IMR-90 (cell line): ENCODE measurements at regions not wholly inside any gene's neighbourhood (a gene's known extent, or its start where the extent isn't known, plus 50 kb on each side); places are given as distances from the start of the nearest gene placed in this dataset.

ENCODE experiments used
- ATAC-seq: fragments of 200-7000 bp; cut with Tn5 transposase; 2 replicates; pipeline ENCODE4 v1.9.1; 2020; ENCODE audit warnings: low read depth, mild to moderate bottlenecking, moderate library complexity
- BruUV-seq: library from RNA; stranded (reverse); fragments of 400-500 nt; replicated peaks from 2 replicates; lab custom pipeline; 2021; lab: Mats Ljungman, UMichigan
- CTCF ChIA-PET: fragments of 300-600 bp; formaldehyde crosslinking; extraction: SDS; loops from one replicate; lab custom pipeline; 2021; ENCODE audit warnings: antibody characterized with exemption; lab: Yijun Ruan, JAX
- POLR2A ChIA-PET: fragments of 300-600 bp; sonication (Branson Sonifier 250); formaldehyde crosslinking; loops from one replicate; lab custom pipeline; 2022; ENCODE audit warnings: antibody characterized with exemption; ENCODE audit not compliant: unreplicated experiment; lab: Charles Lee
- DNase-seq: peaks from one replicate; pipeline ENCODE4 v3.0.0; 2013
- H2AFZ ChIP-seq: replicated peaks from 2 replicates; pipeline ENCODE3; 2013; ENCODE audit warnings: low read length, mild to moderate bottlenecking; ENCODE audit not compliant: poor library complexity
- H2AK5ac ChIP-seq: 2 replicates; pipeline ENCODE4 v1.6.1; 2013; ENCODE audit warnings: low read depth, low read length, inconsistent platforms
- H2AK9ac ChIP-seq: replicated peaks from 2 replicates; pipeline ENCODE3; 2013; ENCODE audit warnings: mild to moderate bottlenecking, low read depth, low read length, moderate library complexity; ENCODE audit not compliant: poor library complexity
- H2BK120ac ChIP-seq: 2 replicates; pipeline ENCODE4 v1.6.1; 2013; ENCODE audit warnings: low read depth, low read length, inconsistent platforms
- H2BK15ac ChIP-seq: 3 replicates; pipeline ENCODE4 v1.6.1; 2013; ENCODE audit warnings: low read depth, low read length, inconsistent platforms
- H2BK20ac ChIP-seq: 2 replicates; pipeline ENCODE4 v1.6.1; 2013; ENCODE audit warnings: low read depth, mild to moderate bottlenecking, inconsistent platforms, low read length, moderate library complexity
- H2BK5ac ChIP-seq: 2 replicates; pipeline ENCODE4 v1.6.1; 2013; ENCODE audit warnings: mild to moderate bottlenecking, low read depth, low read length, inconsistent platforms; ENCODE audit not compliant: poor library complexity, severe bottlenecking
- H3K14ac ChIP-seq: replicated peaks from 2 replicates; pipeline ENCODE4 v1.6.1; 2013; ENCODE audit warnings: low read depth, low read length, inconsistent platforms
- H3K18ac ChIP-seq: 2 replicates; pipeline ENCODE4 v1.6.1; 2013; ENCODE audit warnings: low read depth, low read length, control low read depth
- H3K23ac ChIP-seq: 2 replicates; pipeline ENCODE4 v1.6.1; 2013; ENCODE audit warnings: low read depth, low read length, inconsistent platforms
- H3K27ac ChIP-seq: 2 replicates; pipeline ENCODE4 v1.5.1; 2013; ENCODE audit warnings: mild to moderate bottlenecking, control low read depth, low read length; ENCODE audit not compliant: insufficient read depth
- H3K27me3 ChIP-seq: 2 replicates; pipeline ENCODE4 v1.6.1; 2013; ENCODE audit warnings: low read length; ENCODE audit not compliant: control insufficient read depth, insufficient read depth
- H3K36me3 ChIP-seq: 2 replicates; pipeline ENCODE4 v1.6.1; 2013; ENCODE audit warnings: low read length, mixed read lengths; ENCODE audit not compliant: control insufficient read depth, insufficient read depth
- H3K4ac ChIP-seq: 2 replicates; pipeline ENCODE4 v1.6.1; 2013; ENCODE audit warnings: low read depth, low read length, inconsistent platforms
- H3K4me1 ChIP-seq: 2 replicates; pipeline ENCODE4 v1.6.1; 2013; ENCODE audit warnings: low read length, mixed read lengths; ENCODE audit not compliant: control insufficient read depth, insufficient read depth
- H3K4me2 ChIP-seq: 2 replicates; pipeline ENCODE4 v1.6.1; 2013; ENCODE audit warnings: low read depth, mild to moderate bottlenecking, control low read depth, low read length, moderate library complexity
- H3K4me3 ChIP-seq: 2 replicates; pipeline ENCODE4 v1.5.1; 2013; ENCODE audit warnings: low read depth, mild to moderate bottlenecking, control low read depth, low read length, moderate library complexity; ENCODE audit not compliant: insufficient read depth
- H3K56ac ChIP-seq: 2 replicates; pipeline ENCODE4 v1.6.1; 2013; ENCODE audit warnings: low read length, inconsistent platforms; ENCODE audit not compliant: insufficient read depth; ENCODE audit errors: extremely low read depth
- H3K79me1 ChIP-seq, 2 experiments: 2 replicates each; pipeline ENCODE4 v1.6.1; 2013; ENCODE audit warnings: low read length in 2 of 2, inconsistent platforms in 1 of 2, low read depth in 1 of 2
- H3K9ac ChIP-seq: 2 replicates; pipeline ENCODE4 v1.6.1; 2013; ENCODE audit warnings: low read depth, low read length, control low read depth
- H3K9me1 ChIP-seq: 2 replicates; pipeline ENCODE4 v1.6.1; 2013; ENCODE audit warnings: low read length, inconsistent platforms; ENCODE audit not compliant: insufficient read depth
- H3K9me3 ChIP-seq: 2 replicates; pipeline ENCODE4 v1.6.1; 2013; ENCODE audit warnings: low read length; ENCODE audit not compliant: control insufficient read depth, insufficient read depth
- H4K20me1 ChIP-seq: 2 replicates; pipeline ENCODE4 v1.6.1; 2013; ENCODE audit warnings: low read length, inconsistent platforms; ENCODE audit not compliant: insufficient read depth
- H4K5ac ChIP-seq: 2 replicates; pipeline ENCODE4 v1.6.1; 2013; ENCODE audit warnings: mild to moderate bottlenecking, low read depth, low read length, control low read depth
- H4K8ac ChIP-seq, 2 experiments: 2 replicates each; pipeline ENCODE4 v1.6.1; 2013; ENCODE audit warnings: low read depth in 2 of 2, low read length in 2 of 2, control low read depth in 1 of 2, inconsistent platforms in 1 of 2
- H4K91ac ChIP-seq: 2 replicates; pipeline ENCODE4 v1.6.1; 2013; ENCODE audit warnings: low read depth, low read length, inconsistent platforms; ENCODE audit not compliant: insufficient read depth
- BHLHE40 ChIP-seq: fragments of 150-350 bp; IDR thresholded peaks from 2 replicates; pipeline ENCODE4 v1.6.1; 2016; ENCODE audit warnings: mild to moderate bottlenecking, low read depth, low read length
- CEBPB ChIP-seq: IDR thresholded peaks from 2 replicates; pipeline ENCODE4 v1.6.1; 2012; ENCODE audit warnings: low read depth, low read length, improper control_type of control experiment
- CHD1 ChIP-seq: IDR thresholded peaks from 2 replicates; pipeline ENCODE4 v1.6.1; 2012; ENCODE audit warnings: low read depth, low read length, improper control_type of control experiment
- FOS ChIP-seq: fragments of 150-350 bp; IDR thresholded peaks from 2 replicates; pipeline ENCODE4 v1.6.1; 2016; ENCODE audit warnings: low read depth, low read length
- MAFK ChIP-seq: IDR thresholded peaks from 2 replicates; pipeline ENCODE4 v1.6.1; 2012; ENCODE audit warnings: low read depth, low read length, improper control_type of control experiment
- MAZ ChIP-seq: IDR thresholded peaks from 2 replicates; pipeline ENCODE4 v1.6.1; 2012; ENCODE audit warnings: low read depth, mild to moderate bottlenecking, low read length, improper control_type of control experiment, moderate library complexity, borderline replicate concordance
- MXI1 ChIP-seq: IDR thresholded peaks from 2 replicates; pipeline ENCODE4 v1.6.1; 2012; ENCODE audit warnings: low read depth, mild to moderate bottlenecking, low read length, moderate library complexity, borderline replicate concordance
- NFE2L2 ChIP-seq: fragments of 150-350 bp; IDR thresholded peaks from 2 replicates; pipeline ENCODE4 v1.6.1; 2016; ENCODE audit warnings: low read depth, mild to moderate bottlenecking, low read length
- POLR2A ChIP-seq: IDR thresholded peaks from 2 replicates; pipeline ENCODE4 v1.6.1; 2012; ENCODE audit warnings: mild to moderate bottlenecking, low read depth, low read length
- RAD21 ChIP-seq: IDR thresholded peaks from 2 replicates; pipeline ENCODE4 v1.6.1; 2012; ENCODE audit warnings: low read length, improper control_type of control experiment
- RCOR1 ChIP-seq: IDR thresholded peaks from 2 replicates; pipeline ENCODE4 v1.6.1; 2012; ENCODE audit warnings: mild to moderate bottlenecking, low read length, improper control_type of control experiment; ENCODE audit not compliant: insufficient replicate concordance
- RFX5 ChIP-seq: IDR thresholded peaks from 2 replicates; pipeline ENCODE4 v1.8.0; 2012; ENCODE audit warnings: low read depth, mild to moderate bottlenecking, low read length, moderate library complexity
- SMC3 ChIP-seq: fragments of 150-350 bp; IDR thresholded peaks from 2 replicates; pipeline ENCODE4 v1.6.1; 2016; ENCODE audit warnings: low read depth, mild to moderate bottlenecking, antibody characterized with exemption, low read length, moderate library complexity
- WGBS, 2 experiments: methylation state at CpG; one replicate each; pipeline versions ENCODE4 v1.1.5 to v1.1.7; 2013; ENCODE audit warnings: missing lambda C conversion rate in 2 of 2; ENCODE audit not compliant: insufficient read length in 1 of 2; ENCODE audit errors: extremely low coverage in 2 of 2; 5-methylcytosine and 5-hydroxymethylcytosine counted together
- dilution Hi-C: fragments of 300-500 bp; cut with HindIII; formaldehyde crosslinking; loops from one replicate; pipeline ENCODE4 v1.14.3; 2018; ENCODE audit warnings: low sequenced_read_pairs; ENCODE audit not compliant: unreplicated experiment
- in situ Hi-C: fragments of 300-500 bp; cut with MboI; formaldehyde crosslinking; loops from 3 replicates; pipeline ENCODE4 v1.14.3; 2019; ENCODE audit warnings: low sequenced_read_pairs, inconsistent platforms, mixed read lengths
- intact Hi-C: fragments of 100-400 bp; cut with micrococcal nuclease; formaldehyde crosslinking; loops from 2 replicates; pipeline ENCODE4 v1.10.0; 2022
- TF ChIP-seq, protein P1 (sequence below): fragments of 150-350 bp; IDR thresholded peaks from 2 replicates; pipeline ENCODE4 v1.6.1; 2017; ENCODE audit warnings: mild to moderate bottlenecking, antibody characterized with exemption, low read length, low read depth
- TF ChIP-seq, protein P2 (sequence below): conservative IDR thresholded peaks from 2 replicates; pipeline ENCODE4 v1.5.1; 2012; ENCODE audit warnings: mild to moderate bottlenecking, low read depth, low read length, improper control_type of control experiment
- TF ChIP-seq, protein P3 (sequence below): fragments of 150-350 bp; IDR thresholded peaks from 2 replicates; pipeline ENCODE4 v1.6.1; 2016; ENCODE audit warnings: low read depth, mild to moderate bottlenecking, low read length, moderate library complexity, borderline replicate concordance

DNA sequence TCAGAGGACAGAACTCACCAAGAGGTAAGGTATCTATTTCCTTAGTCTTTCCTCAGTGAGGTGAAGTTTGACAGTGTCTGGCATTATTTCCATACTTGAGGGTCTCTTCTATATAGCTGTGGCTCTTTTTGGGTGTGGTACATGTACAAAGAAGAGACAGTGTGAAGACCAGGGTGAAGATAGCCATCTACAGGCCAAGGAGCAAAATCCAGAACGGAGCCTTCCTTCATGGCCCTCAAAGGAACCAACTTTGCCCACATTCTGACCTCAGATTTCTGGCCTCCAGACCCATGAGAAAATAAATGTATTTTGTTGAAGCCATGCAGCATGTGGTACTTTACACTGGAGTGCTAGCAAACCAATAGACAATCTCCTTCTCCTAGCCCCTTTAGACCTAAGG, 858.5 kb upstream of the B3GALT2 start:
- no CpG with 5 or more reads among the region's 1 CpG for WGBS, 2 experiments
- Histone ChIP-seq H3K9me1 (peaks cover 3% of the 10 kb centered on the region), H3K36me3 (no peaks in the 10 kb centered on the region), H4K20me1 (no peaks in the 10 kb centered on the region), H3K4me1 (peaks cover 8% of the 10 kb centered on the region), H2AK5ac (peak overlapping the region; percentile 77; the same call in 1 of the 2 replicates), H3K79me1 (no peaks in the 10 kb centered on the region), H2AK9ac (no peak overlapping the region), H4K8ac (peak overlapping the region; percentile 19 to 59; a peak in 2 of 4 replicates), H2BK20ac (peak overlapping the region; percentile 87), H3K27me3 (no peaks in the 10 kb centered on the region), H2BK5ac (peak overlapping the region; percentile 57), H3K9ac (no peak overlapping the region), H3K4me2 (no peak overlapping the region), H3K9me3 (no peaks in the 10 kb centered on the region), H4K91ac (peak overlapping the region; percentile 63; the same call in 1 of the 2 replicates), H3K27ac (no peak overlapping the region), H3K56ac (no peak overlapping the region), H3K4ac (peak overlapping the region; percentile 69), H3K18ac (peak overlapping the region; percentile 95; the same call in 1 of the 2 replicates), H3K14ac (peak overlapping the region; percentile 70), H2BK15ac (peak overlapping the region; percentile 92; the same call in 2 of the 3 replicates), H2BK120ac (peak overlapping the region; percentile 87), H2AFZ (peak overlapping the region; percentile 24), H4K5ac (peak overlapping the region; percentile 22; the same call in 1 of the 2 replicates), H3K23ac (peak overlapping the region; percentile 57; the same call in 1 of the 2 replicates), H3K4me3 (no peak overlapping the region)
- ChIA-PET CTCF (no interaction called here), POLR2A (no interaction called here)
- in situ Hi-C loops: no loop called here
- BruUV-seq: no TSS peak
- ATAC-seq: no peak
- dilution Hi-C loops: no loop called here
- TF ChIP-seq MXI1: no peak
- TF ChIP-seq, protein P1, sequence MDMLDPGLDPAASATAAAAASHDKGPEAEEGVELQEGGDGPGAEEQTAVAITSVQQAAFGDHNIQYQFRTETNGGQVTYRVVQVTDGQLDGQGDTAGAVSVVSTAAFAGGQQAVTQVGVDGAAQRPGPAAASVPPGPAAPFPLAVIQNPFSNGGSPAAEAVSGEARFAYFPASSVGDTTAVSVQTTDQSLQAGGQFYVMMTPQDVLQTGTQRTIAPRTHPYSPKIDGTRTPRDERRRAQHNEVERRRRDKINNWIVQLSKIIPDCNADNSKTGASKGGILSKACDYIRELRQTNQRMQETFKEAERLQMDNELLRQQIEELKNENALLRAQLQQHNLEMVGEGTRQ: no peak
- TF ChIP-seq RAD21: no peak
- TF ChIP-seq SMC3: no peak
- no peak for TF ChIP-seq MAZ
- TF ChIP-seq MAFK: no peak
- TF ChIP-seq, protein P2, sequence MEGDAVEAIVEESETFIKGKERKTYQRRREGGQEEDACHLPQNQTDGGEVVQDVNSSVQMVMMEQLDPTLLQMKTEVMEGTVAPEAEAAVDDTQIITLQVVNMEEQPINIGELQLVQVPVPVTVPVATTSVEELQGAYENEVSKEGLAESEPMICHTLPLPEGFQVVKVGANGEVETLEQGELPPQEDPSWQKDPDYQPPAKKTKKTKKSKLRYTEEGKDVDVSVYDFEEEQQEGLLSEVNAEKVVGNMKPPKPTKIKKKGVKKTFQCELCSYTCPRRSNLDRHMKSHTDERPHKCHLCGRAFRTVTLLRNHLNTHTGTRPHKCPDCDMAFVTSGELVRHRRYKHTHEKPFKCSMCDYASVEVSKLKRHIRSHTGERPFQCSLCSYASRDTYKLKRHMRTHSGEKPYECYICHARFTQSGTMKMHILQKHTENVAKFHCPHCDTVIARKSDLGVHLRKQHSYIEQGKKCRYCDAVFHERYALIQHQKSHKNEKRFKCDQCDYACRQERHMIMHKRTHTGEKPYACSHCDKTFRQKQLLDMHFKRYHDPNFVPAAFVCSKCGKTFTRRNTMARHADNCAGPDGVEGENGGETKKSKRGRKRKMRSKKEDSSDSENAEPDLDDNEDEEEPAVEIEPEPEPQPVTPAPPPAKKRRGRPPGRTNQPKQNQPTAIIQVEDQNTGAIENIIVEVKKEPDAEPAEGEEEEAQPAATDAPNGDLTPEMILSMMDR: no peak
- no peak for TF ChIP-seq POLR2A
- TF ChIP-seq BHLHE40: no peak
- TF ChIP-seq, protein P3, sequence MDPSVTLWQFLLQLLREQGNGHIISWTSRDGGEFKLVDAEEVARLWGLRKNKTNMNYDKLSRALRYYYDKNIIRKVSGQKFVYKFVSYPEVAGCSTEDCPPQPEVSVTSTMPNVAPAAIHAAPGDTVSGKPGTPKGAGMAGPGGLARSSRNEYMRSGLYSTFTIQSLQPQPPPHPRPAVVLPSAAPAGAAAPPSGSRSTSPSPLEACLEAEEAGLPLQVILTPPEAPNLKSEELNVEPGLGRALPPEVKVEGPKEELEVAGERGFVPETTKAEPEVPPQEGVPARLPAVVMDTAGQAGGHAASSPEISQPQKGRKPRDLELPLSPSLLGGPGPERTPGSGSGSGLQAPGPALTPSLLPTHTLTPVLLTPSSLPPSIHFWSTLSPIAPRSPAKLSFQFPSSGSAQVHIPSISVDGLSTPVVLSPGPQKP: no peak
- no peak for TF ChIP-seq FOS
- no peak for TF ChIP-seq RCOR1
- no peak for TF ChIP-seq RFX5
- TF ChIP-seq CEBPB: no peak
- no peak for TF ChIP-seq CHD1
- no peak for TF ChIP-seq NFE2L2
- DNase-seq: no peak
- intact Hi-C loops: loop anchor here (10.0 kb wide), 1 partner anchor 860 kb away; the partner anchor contains the start of gene B3GALT2
